ENCODE measurements at regions not wholly inside any gene's neighbourhood (a gene's known extent, or its start where the extent isn't known, plus 50 kb on each side); places are given as distances from the start of the nearest gene placed in this dataset.

- TF ChIP-seq FOXM1 (IDR thresholded peaks at IDR 0.05; ENCODE audit: borderline replicate concordance, low read depth) (no peak), CEBPB (IDR thresholded peaks at IDR 0.05) (0 out of 2 replicates have a peak, but pooled peaks have one; percentile 9), TEAD4 (IDR thresholded peaks at IDR 0.05) (no peak), YY1 (IDR thresholded peaks at IDR 0.05; ENCODE audit: low read depth) (no peak)
- TF ChIP-seq, protein P1, sequence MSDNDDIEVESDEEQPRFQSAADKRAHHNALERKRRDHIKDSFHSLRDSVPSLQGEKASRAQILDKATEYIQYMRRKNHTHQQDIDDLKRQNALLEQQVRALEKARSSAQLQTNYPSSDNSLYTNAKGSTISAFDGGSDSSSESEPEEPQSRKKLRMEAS (IDR thresholded peaks at IDR 0.05): peak; percentile 11; the same call in 1 of the 2 replicates
Measured at GRCh38 chr5:126368239-126368812, 54.9 kb upstream of the GRAMD2B start.

DNA sequence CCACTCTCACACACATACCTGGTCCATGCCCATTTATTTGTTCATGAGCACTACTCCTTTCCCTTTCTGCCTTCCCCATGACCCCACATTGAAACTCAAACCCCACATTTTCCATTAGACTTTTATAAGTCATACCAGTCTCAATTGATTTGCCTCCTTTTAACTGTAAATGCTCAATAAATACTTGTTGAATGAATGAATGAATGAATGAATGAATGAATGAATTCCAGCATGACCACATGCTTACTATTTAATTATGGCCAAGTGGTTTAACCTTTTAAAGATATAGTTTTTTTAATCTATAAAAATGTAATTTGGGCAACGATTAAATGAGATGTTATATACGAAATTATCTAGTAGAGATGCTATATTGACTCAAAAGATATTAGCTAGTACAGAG, 54.1 kb upstream of the GRAMD2B start:
- TF ChIP-seq TAF1 (IDR thresholded peaks at IDR 0.05; ENCODE audit: low read depth) (no peak), TCF12 (IDR thresholded peaks at IDR 0.05; ENCODE audit: low read depth) (no peak), NFIC (IDR thresholded peaks at IDR 0.05) (no peak), FOXM1 (IDR thresholded peaks at IDR 0.05; ENCODE audit: borderline replicate concordance, low read depth) (no peak), YY1 (IDR thresholded peaks at IDR 0.05; ENCODE audit: low read depth) (no peak), EGR1 (IDR thresholded peaks at IDR 0.05) (no peak), CEBPB (IDR thresholded peaks at IDR 0.05) (no peak), RAD21 (IDR thresholded peaks at IDR 0.05; ENCODE audit: low read depth) (no peak), EP300 (IDR thresholded peaks at IDR 0.05; ENCODE audit: borderline replicate concordance) (no peak), TEAD4 (IDR thresholded peaks at IDR 0.05) (no peak), ZBTB7A (IDR thresholded peaks at IDR 0.05; ENCODE audit: low read depth) (no peak)
- TF ChIP-seq, protein P2, sequence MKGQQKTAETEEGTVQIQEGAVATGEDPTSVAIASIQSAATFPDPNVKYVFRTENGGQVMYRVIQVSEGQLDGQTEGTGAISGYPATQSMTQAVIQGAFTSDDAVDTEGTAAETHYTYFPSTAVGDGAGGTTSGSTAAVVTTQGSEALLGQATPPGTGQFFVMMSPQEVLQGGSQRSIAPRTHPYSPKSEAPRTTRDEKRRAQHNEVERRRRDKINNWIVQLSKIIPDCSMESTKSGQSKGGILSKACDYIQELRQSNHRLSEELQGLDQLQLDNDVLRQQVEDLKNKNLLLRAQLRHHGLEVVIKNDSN (IDR thresholded peaks at IDR 0.05): no peak
- TF ChIP-seq, protein P3, sequence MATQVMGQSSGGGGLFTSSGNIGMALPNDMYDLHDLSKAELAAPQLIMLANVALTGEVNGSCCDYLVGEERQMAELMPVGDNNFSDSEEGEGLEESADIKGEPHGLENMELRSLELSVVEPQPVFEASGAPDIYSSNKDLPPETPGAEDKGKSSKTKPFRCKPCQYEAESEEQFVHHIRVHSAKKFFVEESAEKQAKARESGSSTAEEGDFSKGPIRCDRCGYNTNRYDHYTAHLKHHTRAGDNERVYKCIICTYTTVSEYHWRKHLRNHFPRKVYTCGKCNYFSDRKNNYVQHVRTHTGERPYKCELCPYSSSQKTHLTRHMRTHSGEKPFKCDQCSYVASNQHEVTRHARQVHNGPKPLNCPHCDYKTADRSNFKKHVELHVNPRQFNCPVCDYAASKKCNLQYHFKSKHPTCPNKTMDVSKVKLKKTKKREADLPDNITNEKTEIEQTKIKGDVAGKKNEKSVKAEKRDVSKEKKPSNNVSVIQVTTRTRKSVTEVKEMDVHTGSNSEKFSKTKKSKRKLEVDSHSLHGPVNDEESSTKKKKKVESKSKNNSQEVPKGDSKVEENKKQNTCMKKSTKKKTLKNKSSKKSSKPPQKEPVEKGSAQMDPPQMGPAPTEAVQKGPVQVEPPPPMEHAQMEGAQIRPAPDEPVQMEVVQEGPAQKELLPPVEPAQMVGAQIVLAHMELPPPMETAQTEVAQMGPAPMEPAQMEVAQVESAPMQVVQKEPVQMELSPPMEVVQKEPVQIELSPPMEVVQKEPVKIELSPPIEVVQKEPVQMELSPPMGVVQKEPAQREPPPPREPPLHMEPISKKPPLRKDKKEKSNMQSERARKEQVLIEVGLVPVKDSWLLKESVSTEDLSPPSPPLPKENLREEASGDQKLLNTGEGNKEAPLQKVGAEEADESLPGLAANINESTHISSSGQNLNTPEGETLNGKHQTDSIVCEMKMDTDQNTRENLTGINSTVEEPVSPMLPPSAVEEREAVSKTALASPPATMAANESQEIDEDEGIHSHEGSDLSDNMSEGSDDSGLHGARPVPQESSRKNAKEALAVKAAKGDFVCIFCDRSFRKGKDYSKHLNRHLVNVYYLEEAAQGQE (IDR thresholded peaks at IDR 0.05; ENCODE audit: low read depth): no peak
- TF ChIP-seq, protein P1 (IDR thresholded peaks at IDR 0.05): no peak

DNA sequence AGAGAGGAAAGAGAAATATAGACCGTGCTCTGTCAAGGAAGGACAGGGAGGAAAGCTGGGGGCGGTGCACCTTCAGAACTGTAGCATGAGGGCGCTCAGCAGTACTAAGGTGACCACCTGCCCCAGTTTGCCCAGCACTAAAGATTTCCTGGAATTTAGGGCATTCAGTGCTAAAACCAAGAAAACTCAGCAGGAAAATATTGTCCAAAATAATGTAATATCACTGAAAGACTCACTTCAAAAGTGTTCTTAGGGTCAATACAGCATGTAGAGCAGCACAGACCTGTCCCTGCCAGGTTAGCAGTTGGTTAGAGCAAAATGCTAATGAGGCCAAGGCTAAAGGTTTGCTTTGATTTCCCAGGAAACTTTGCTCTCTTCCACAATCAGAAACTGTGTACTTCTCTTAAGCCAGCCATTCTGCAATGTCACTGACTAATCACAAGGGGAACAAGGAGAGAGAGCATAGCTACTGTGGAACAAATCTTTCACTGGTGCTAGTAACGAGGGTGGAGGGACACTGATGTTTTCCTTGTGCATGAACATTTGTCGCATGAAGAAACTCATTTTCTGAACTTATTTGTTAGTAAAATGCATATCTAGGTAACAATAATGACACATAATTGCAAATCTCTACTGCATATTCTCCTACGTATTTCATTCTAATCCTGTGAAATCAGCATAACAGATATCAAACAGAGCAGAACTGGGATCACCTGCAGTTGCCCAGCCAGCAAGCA, 53.0 kb upstream of the GRAMD2B start:
- no peak for TF ChIP-seq TCF12 (IDR thresholded peaks at IDR 0.05; ENCODE audit: low read depth)
- no peak for TF ChIP-seq ZBTB7A (IDR thresholded peaks at IDR 0.05; ENCODE audit: low read depth)
- no peak for TF ChIP-seq TAF1 (IDR thresholded peaks at IDR 0.05; ENCODE audit: low read depth)
- TF ChIP-seq NFIC (IDR thresholded peaks at IDR 0.05): no peak
- TF ChIP-seq EP300 (IDR thresholded peaks at IDR 0.05; ENCODE audit: borderline replicate concordance): no peak
- TF ChIP-seq CEBPB (IDR thresholded peaks at IDR 0.05): no peak
- TF ChIP-seq EGR1 (IDR thresholded peaks at IDR 0.05): no peak
- TF ChIP-seq, protein P2 (IDR thresholded peaks at IDR 0.05): no peak
- no peak for TF ChIP-seq FOXM1 (IDR thresholded peaks at IDR 0.05; ENCODE audit: borderline replicate concordance, low read depth)

GRCh38 chr5:126370796-126371718, 52.2 kb upstream of the GRAMD2B start:
- TF ChIP-seq RAD21 (IDR thresholded peaks at IDR 0.05; ENCODE audit: low read depth) (no peak), CEBPB (IDR thresholded peaks at IDR 0.05) (no peak), TEAD4 (IDR thresholded peaks at IDR 0.05) (no peak), FOXM1 (IDR thresholded peaks at IDR 0.05; ENCODE audit: borderline replicate concordance, low read depth) (no peak), TCF12 (IDR thresholded peaks at IDR 0.05; ENCODE audit: low read depth) (no peak), EGR1 (IDR thresholded peaks at IDR 0.05) (no peak), NFIC (IDR thresholded peaks at IDR 0.05) (no peak), YY1 (IDR thresholded peaks at IDR 0.05; ENCODE audit: low read depth) (no peak), EP300 (IDR thresholded peaks at IDR 0.05; ENCODE audit: borderline replicate concordance) (no peak), ZBTB7A (IDR thresholded peaks at IDR 0.05; ENCODE audit: low read depth) (no peak), TAF1 (IDR thresholded peaks at IDR 0.05; ENCODE audit: low read depth) (no peak), CREB1 (IDR thresholded peaks at IDR 0.05; ENCODE audit: low read depth) (no peak)
- TF ChIP-seq, protein P1 (IDR thresholded peaks at IDR 0.05): no peak

DNA sequence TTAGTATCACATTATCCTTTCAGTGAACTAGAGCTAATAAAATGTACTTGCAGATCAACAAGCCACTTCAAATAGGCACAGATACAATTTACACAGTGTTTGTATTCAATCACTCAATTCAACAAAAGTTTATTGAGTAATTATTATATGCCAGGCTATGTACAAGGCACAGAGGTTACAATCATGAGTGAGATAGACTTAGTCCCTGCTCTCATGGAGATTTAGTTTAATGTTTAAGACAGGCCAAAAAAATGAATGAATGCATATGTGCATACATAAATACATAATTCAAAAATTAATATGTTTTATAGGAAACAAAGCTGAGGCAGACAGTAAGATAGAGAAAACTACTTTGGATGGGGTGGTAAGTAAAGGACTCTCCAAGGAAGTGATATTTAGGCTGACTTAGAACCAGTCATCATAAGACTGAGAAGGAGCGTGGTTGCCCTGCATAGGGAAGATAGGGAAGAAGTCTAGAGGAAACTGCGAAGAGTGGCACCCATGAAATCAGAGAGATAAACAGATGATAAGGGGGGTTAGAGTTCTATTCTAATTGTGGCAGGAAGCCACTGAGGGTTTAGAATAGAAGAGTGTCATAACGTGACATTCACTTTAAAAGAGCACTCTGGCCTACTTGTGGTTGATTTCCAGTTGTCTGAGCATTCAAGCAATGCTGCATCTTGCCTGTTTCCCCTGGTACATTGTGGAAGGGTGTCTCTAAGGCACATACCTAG, 49.7 kb upstream of the GRAMD2B start:
- TF ChIP-seq TCF12 (IDR thresholded peaks at IDR 0.05; ENCODE audit: low read depth): no peak
- TF ChIP-seq ZBTB7A (IDR thresholded peaks at IDR 0.05; ENCODE audit: low read depth): no peak
- TF ChIP-seq CREB1 (IDR thresholded peaks at IDR 0.05; ENCODE audit: low read depth): no peak
- TF ChIP-seq EP300 (IDR thresholded peaks at IDR 0.05; ENCODE audit: borderline replicate concordance): no peak
- no peak for TF ChIP-seq RAD21 (IDR thresholded peaks at IDR 0.05; ENCODE audit: low read depth)
- TF ChIP-seq, protein P1 (IDR thresholded peaks at IDR 0.05): no peak
- TF ChIP-seq TEAD4 (IDR thresholded peaks at IDR 0.05): no peak
- no peak for TF ChIP-seq FOXM1 (IDR thresholded peaks at IDR 0.05; ENCODE audit: borderline replicate concordance, low read depth)
- TF ChIP-seq, protein P2 (IDR thresholded peaks at IDR 0.05): no peak
- TF ChIP-seq CEBPB (IDR thresholded peaks at IDR 0.05): no peak
- no peak for TF ChIP-seq EGR1 (IDR thresholded peaks at IDR 0.05)
- TF ChIP-seq, protein P3 (IDR thresholded peaks at IDR 0.05; ENCODE audit: low read depth): no peak
- no peak for TF ChIP-seq NFIC (IDR thresholded peaks at IDR 0.05)
- TF ChIP-seq YY1 (IDR thresholded peaks at IDR 0.05; ENCODE audit: low read depth): no peak
